HFFc6 (cell line): ENCODE measurements at regions not wholly inside any gene's neighbourhood (a gene's known extent, or its start where the extent isn't known, plus 50 kb on each side); places are given as distances from the start of the nearest gene placed in this dataset.

Source experiments
- DNase-seq: peaks from one replicate; pipeline ENCODE4 v3.0.0-alpha.2; 2018
- H3K27ac Mint-ChIP-seq: 2 replicates; pipeline ENCODE4 v1.8.0; 2020; ENCODE audit warnings: mild to moderate bottlenecking, mixed read lengths
- H3K27me3 Mint-ChIP-seq: 2 replicates; pipeline ENCODE4 v1.8.0; 2021; ENCODE audit warnings: mild to moderate bottlenecking, moderate library complexity, mixed read lengths; ENCODE audit not compliant: insufficient read depth
- H3K36me3 Mint-ChIP-seq: 2 replicates; pipeline ENCODE4 v1.8.0; 2021; ENCODE audit warnings: low read depth, mixed read lengths
- H3K4me1 Mint-ChIP-seq: 2 replicates; pipeline ENCODE4 v1.8.0; 2020; ENCODE audit warnings: low read depth, mixed read lengths
- H3K4me3 Mint-ChIP-seq: 2 replicates; pipeline ENCODE4 v1.8.0; 2020; ENCODE audit warnings: mild to moderate bottlenecking, moderate library complexity, mixed read lengths
- H3K9me3 Mint-ChIP-seq: 2 replicates; pipeline ENCODE4 v1.8.0; 2020; ENCODE audit warnings: mild to moderate bottlenecking, mixed read lengths
- TF ChIP-seq, protein P1 (sequence below): fragments of 200-600 bp; sonication (generic); IDR thresholded peaks from 2 replicates; pipeline ENCODE4 v1.5.0; 2021; ENCODE audit warnings: antibody characterized with exemption, mild to moderate bottlenecking

DNA sequence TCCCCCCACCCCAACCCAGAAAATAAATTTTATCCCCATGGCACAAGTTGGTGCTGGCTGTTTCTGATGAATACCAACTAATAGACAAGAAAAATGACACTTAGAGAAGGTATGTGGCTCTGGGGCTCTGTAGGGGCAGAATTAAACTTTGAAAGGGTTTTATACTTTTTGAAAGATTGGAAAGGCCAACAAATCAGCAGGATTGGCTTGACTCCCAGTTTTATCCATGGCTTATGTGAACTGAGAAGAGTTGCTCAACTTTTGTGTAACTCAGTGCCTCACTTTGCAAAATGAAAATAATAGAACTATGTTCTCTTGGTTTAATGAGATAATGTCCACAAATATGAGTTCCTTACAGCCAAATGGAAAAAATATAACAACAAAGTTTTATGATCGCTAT lies 288.9 kb upstream of the KIF2A start:
- TF ChIP-seq, protein P1, sequence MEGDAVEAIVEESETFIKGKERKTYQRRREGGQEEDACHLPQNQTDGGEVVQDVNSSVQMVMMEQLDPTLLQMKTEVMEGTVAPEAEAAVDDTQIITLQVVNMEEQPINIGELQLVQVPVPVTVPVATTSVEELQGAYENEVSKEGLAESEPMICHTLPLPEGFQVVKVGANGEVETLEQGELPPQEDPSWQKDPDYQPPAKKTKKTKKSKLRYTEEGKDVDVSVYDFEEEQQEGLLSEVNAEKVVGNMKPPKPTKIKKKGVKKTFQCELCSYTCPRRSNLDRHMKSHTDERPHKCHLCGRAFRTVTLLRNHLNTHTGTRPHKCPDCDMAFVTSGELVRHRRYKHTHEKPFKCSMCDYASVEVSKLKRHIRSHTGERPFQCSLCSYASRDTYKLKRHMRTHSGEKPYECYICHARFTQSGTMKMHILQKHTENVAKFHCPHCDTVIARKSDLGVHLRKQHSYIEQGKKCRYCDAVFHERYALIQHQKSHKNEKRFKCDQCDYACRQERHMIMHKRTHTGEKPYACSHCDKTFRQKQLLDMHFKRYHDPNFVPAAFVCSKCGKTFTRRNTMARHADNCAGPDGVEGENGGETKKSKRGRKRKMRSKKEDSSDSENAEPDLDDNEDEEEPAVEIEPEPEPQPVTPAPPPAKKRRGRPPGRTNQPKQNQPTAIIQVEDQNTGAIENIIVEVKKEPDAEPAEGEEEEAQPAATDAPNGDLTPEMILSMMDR, result no peak
- Mint-ChIP-seq H3K27me3 (no peaks in the 10 kb centered on the region), H3K4me1 (no peaks in the 10 kb centered on the region), H3K36me3 (0 out of 2 replicates have a peak, but pooled peaks cover 7% of the 10 kb centered on the region), H3K9me3 (peaks cover 16% of the 10 kb centered on the region), H3K27ac (no peak overlapping the region), H3K4me3 (no peak overlapping the region)
- DNase-seq, result no peak

DNA sequence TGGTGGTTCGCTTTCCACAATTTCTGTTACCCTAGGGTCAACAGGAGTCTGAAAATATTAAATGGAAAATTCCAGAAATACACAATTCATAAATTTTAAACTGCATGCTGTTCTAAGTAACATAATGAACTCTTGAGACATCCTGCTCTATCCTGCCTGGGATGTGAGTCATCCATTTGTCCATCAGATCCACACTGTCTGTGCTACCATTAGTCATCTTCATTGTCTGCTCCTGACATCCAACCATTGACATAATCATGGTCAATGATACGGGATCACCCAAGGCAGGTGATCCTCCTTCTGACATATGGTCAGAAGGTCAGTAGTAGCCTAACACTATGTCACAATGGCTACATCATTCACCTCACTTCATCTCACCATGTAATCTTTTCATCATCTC lies 276.7 kb upstream of the KIF2A start:
- DNase-seq, result no peak
- Mint-ChIP-seq H3K4me1 (no peaks in the 10 kb centered on the region), H3K4me3 (no peak overlapping the region)

DNA sequence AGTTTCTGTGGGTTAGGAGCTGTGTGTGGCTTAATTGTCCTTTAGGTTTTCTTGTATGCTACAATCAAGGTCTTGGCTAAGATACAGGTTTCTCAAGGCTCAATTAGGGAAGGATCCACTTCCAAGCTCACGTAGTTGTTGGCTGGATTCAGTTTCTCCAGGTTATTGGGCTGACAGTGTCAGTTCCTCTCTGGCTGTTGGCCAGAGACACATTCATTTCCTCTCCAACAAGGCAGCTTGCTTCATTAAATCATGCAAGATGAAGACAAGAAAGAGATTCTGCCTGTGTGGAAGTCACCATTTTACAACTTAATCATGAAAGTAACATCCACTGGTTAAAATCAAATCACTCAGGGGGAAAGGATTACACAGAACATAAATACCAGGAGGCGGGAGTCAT lies 275.7 kb upstream of the KIF2A start:
- TF ChIP-seq, protein P1, result no peak
- H3K4me3 Mint-ChIP-seq, result no peak overlapping the region
- H3K27ac Mint-ChIP-seq, result no peak overlapping the region
- no peaks in the 10 kb centered on the region for H3K27me3 Mint-ChIP-seq
- no peak for DNase-seq
- H3K9me3 Mint-ChIP-seq, result peaks cover 15% of the 10 kb centered on the region
- H3K4me1 Mint-ChIP-seq, result no peaks in the 10 kb centered on the region
- no peaks in the 10 kb centered on the region for H3K36me3 Mint-ChIP-seq

More for the DNA sequence above, 276.7 kb upstream of the KIF2A start:
- no peak overlapping the region for H3K27ac Mint-ChIP-seq
- H3K36me3 Mint-ChIP-seq, result no peaks in the 10 kb centered on the region
- H3K9me3 Mint-ChIP-seq, result peaks cover 7% of the 10 kb centered on the region
- H3K27me3 Mint-ChIP-seq, result no peaks in the 10 kb centered on the region
- TF ChIP-seq, protein P1, result no peak

DNA sequence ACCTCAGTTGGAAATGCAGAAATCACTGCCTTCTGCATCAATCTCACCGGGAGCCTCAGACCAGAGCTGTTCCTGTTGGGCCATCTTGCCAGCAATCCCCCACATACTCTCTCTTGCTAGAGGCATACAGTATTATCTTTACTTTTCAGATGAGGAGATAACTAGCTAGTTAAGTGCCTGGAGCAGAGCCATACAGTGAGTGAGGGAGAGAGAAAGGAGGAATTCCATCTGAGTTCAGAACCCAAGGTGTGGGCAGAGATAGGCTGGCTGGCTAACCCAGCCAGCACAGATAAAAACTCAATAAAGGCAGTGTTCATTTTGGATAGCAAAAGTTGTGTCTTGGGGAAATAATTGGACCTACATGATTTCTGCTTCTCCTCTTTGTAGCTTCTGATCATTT lies 268.0 kb upstream of the KIF2A start:
- peaks cover 27% of the 10 kb centered on the region for H3K9me3 Mint-ChIP-seq
- DNase-seq, result no peak
- H3K27me3 Mint-ChIP-seq, result no peaks in the 10 kb centered on the region
- no peak overlapping the region for H3K4me3 Mint-ChIP-seq
- no peak overlapping the region for H3K27ac Mint-ChIP-seq
- no peaks in the 10 kb centered on the region for H3K36me3 Mint-ChIP-seq
- TF ChIP-seq, protein P1, result no peak
- H3K4me1 Mint-ChIP-seq, result no peaks in the 10 kb centered on the region

DNA sequence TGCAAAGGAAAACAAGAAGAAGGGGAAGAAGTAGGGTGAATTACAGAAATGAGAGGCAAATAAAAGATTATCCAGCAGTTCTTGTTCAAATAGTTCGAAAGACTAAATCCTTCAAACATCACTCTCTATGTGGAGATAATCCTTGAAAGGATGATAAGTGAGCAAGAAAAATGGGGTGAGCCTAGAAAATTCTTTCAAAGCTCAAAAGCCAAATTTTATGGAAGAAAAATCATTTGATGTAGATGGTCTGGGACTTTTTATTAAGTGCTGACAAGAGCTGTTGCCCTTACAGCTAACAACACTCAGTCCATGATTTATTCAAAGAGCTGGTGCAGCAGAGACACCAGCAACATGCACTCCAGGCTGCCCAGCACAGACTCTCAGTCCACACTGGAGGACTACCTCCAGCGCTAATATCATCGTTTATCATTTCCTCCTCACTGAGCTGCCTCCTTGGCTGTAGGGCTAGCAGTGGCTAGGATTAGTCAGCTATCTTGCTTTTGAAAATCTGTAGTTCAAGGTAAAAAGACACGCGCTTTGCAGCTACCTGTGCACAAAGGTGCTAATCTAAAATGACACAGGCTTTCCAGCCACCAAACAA lies 264.8 kb upstream of the KIF2A start:
- no peak overlapping the region for H3K27ac Mint-ChIP-seq
- DNase-seq, result no peak
- H3K36me3 Mint-ChIP-seq, result no peaks in the 10 kb centered on the region
- H3K4me3 Mint-ChIP-seq, result no peak overlapping the region
- H3K9me3 Mint-ChIP-seq, result peaks cover 12% of the 10 kb centered on the region; the same call in 1 of the 2 replicates
- TF ChIP-seq, protein P1, result no peak
- no peaks in the 10 kb centered on the region for H3K27me3 Mint-ChIP-seq
- H3K4me1 Mint-ChIP-seq, result no peaks in the 10 kb centered on the region

DNA sequence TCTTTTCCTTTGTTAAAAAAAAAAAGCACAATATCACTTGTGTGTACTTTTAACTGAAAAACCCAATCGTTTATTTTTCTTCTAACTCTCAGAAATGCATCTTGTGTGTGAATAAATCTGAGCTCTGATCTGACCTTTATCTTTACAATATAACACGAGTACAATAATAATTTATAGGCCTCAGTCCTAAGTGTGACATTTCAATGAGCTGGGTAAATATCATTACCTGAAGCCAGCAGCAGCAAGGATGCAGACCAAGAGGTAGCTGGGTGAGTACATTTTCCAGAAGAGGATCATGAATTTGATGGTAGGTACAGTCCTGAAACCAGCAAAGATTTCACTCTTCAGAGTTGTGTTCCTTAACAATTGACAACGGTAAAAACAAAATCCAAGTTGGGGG lies 264.0 kb upstream of the KIF2A start:
- no peak for DNase-seq
- no peaks in the 10 kb centered on the region for H3K27me3 Mint-ChIP-seq
- no peak overlapping the region for H3K27ac Mint-ChIP-seq
- no peak overlapping the region for H3K4me3 Mint-ChIP-seq
- H3K36me3 Mint-ChIP-seq, result no peaks in the 10 kb centered on the region
- H3K9me3 Mint-ChIP-seq, result peaks cover 9% of the 10 kb centered on the region; the same call in 1 of the 2 replicates
- no peaks in the 10 kb centered on the region for H3K4me1 Mint-ChIP-seq
- TF ChIP-seq, protein P1, result no peak
